Caco-2 (cell line): ENCODE measurements at regions not wholly inside any gene's neighbourhood (a gene's known extent, or its start where the extent isn't known, plus 50 kb on each side); places are given as distances from the start of the nearest gene placed in this dataset.

Experiments used
- BruUV-seq: library from RNA; stranded (reverse); fragments of 400-500 nt; replicated peaks from 2 replicates; lab custom pipeline; 2021; lab: Mats Ljungman, UMichigan
- CTCF ChIA-PET: fragments of 300-600 bp; sonication (Branson Sonifier 250); formaldehyde crosslinking; loops from one replicate; lab custom pipeline; 2022; ENCODE audit warnings: antibody characterized with exemption; lab: Charles Lee
- POLR2A ChIA-PET: fragments of 300-600 bp; sonication (Branson Sonifier 250); formaldehyde crosslinking; loops from one replicate; lab custom pipeline; 2022; ENCODE audit warnings: antibody characterized with exemption; lab: Charles Lee
- DNase-seq, 2 experiments: peaks; one replicate each; pipeline versions ENCODE4 v3.0.0 to v3.0.0-alpha.2; 2020 to 2022
- H3K27me3 ChIP-seq: replicated peaks from 2 replicates; pipeline ENCODE4 v1.6.0; 2011; ENCODE audit warnings: low read length; ENCODE audit not compliant: control insufficient read depth, insufficient read depth
- H3K36me3 ChIP-seq: 2 replicates; pipeline ENCODE4 v1.5.1; 2011; ENCODE audit warnings: low read length; ENCODE audit not compliant: control insufficient read depth, insufficient read depth
- H3K4me1 ChIP-seq: fragments of 250-450 bp; sonication (Bioruptor Pico); 2 replicates; pipeline ENCODE4 v1.5.1; 2020; ENCODE audit warnings: mild to moderate bottlenecking
- H3K4me3 ChIP-seq: 2 replicates; pipeline ENCODE4 v1.5.1; 2011; ENCODE audit warnings: low read depth, mild to moderate bottlenecking, control low read depth, low read length
- H3K9me3 ChIP-seq: fragments of 250-450 bp; sonication (Bioruptor Pico); 2 replicates; pipeline ENCODE4 v1.5.1; 2020; ENCODE audit warnings: mild to moderate bottlenecking, moderate library complexity
- H3K27ac Mint-ChIP-seq: one replicate; pipeline ENCODE4 v1.8.0; 2022; ENCODE audit warnings: mixed read lengths; ENCODE audit not compliant: unreplicated experiment
- H3K27me3 Mint-ChIP-seq: one replicate; pipeline ENCODE4 v1.8.0; 2022; ENCODE audit warnings: mixed read lengths; ENCODE audit not compliant: insufficient read depth, unreplicated experiment
- H3K36me3 Mint-ChIP-seq: one replicate; pipeline ENCODE4 v1.8.0; 2022; ENCODE audit warnings: mild to moderate bottlenecking, mixed read lengths; ENCODE audit not compliant: insufficient read depth, unreplicated experiment
- H3K4me1 Mint-ChIP-seq: one replicate; pipeline ENCODE4 v1.8.0; 2022; ENCODE audit warnings: low read depth, mixed read lengths; ENCODE audit not compliant: unreplicated experiment
- H3K4me3 Mint-ChIP-seq: one replicate; pipeline ENCODE4 v1.8.0; 2022; ENCODE audit warnings: mild to moderate bottlenecking, moderate library complexity, mixed read lengths; ENCODE audit not compliant: unreplicated experiment
- H3K9me3 Mint-ChIP-seq: one replicate; pipeline ENCODE4 v1.8.0; 2022; ENCODE audit warnings: mixed read lengths; ENCODE audit not compliant: unreplicated experiment
- CTCF ChIP-seq, 2 experiments: fragments of 200-600 bp in 1 of 2; IDR thresholded peaks; 1 replicate in 1 of 2; 2 replicates in 1 of 2; pipeline versions ENCODE4 v1.5.1 to v1.8.0; 2011 to 2022; ENCODE audit warnings: antibody characterized with exemption in 1 of 2, control low read depth in 1 of 2, inconsistent platforms in 1 of 2, low read depth in 1 of 2, low read length in 1 of 2, mild to moderate bottlenecking in 1 of 2, moderate library complexity in 1 of 2; ENCODE audit not compliant: insufficient read depth in 1 of 2, severe bottlenecking in 1 of 2, unreplicated experiment in 1 of 2
- intact Hi-C: fragments of 100-400 bp; cut with micrococcal nuclease; formaldehyde crosslinking; loops from one replicate; pipeline ENCODE4 v1.10.0; 2022; ENCODE audit not compliant: unreplicated experiment

GRCh38 chr7:24137338-24137737 lies 146.7 kb upstream of the NPY start:
- no peaks in the 10 kb centered on the region for H3K9me3 ChIP-seq
- Mint-ChIP-seq H3K27ac (no peak overlapping the region), H3K4me3 (no peak overlapping the region), H3K4me1 (no peaks in the 10 kb centered on the region), H3K9me3 (no peaks in the 10 kb centered on the region), H3K36me3 (no peaks in the 10 kb centered on the region), H3K27me3 (peaks cover 5% of the 10 kb centered on the region)
- no peak for TF ChIP-seq CTCF (IDR thresholded peaks at IDR 0.05; ENCODE audit: insufficient read depth in 1 of 2, low read depth in 1 of 2, low read length in 1 of 2, severe bottlenecking in 1 of 2, unreplicated experiment in 1 of 2)
- BruUV-seq: no TSS peak
- H3K4me3 ChIP-seq: no peak overlapping the region
- ChIA-PET POLR2A (no interaction called here), CTCF (no interaction called here)
- no peaks in the 10 kb centered on the region for H3K4me1 ChIP-seq
- intact Hi-C loops: no loop called here
- no peaks in the 10 kb centered on the region; the same call in 1 of the 2 replicates for H3K27me3 ChIP-seq
- DNase-seq: no peak
- H3K36me3 ChIP-seq: no peaks in the 10 kb centered on the region

DNA sequence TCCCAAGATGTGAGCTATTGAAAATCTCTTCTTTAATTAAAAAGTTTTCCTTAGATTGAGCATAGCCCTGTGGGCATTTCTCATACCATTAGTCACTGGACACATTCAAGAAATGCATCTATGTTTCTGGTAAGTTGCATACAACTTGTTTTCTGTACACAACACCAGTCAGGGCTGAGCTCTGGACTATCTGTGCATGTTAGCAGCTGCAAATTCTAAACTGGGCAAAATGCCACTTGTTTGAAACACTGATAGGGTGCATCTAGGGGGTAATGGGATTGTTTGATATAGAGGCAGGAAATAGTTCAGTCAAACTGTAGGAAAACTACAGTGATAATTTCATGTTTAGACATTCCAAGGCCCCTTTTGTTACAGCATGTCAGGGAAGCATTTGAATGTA lies 145.6 kb upstream of the NPY start:
- H3K4me3 ChIP-seq: no peak overlapping the region
- ChIA-PET POLR2A (no interaction called here), CTCF (no interaction called here)
- Mint-ChIP-seq H3K9me3 (no peaks in the 10 kb centered on the region), H3K27ac (no peak overlapping the region), H3K27me3 (peaks cover 5% of the 10 kb centered on the region), H3K36me3 (no peaks in the 10 kb centered on the region), H3K4me3 (no peak overlapping the region), H3K4me1 (no peaks in the 10 kb centered on the region)
- no peak for DNase-seq
- H3K4me1 ChIP-seq: no peaks in the 10 kb centered on the region
- intact Hi-C loops: no loop called here
- no peaks in the 10 kb centered on the region for H3K36me3 ChIP-seq
- TF ChIP-seq CTCF (IDR thresholded peaks at IDR 0.05; ENCODE audit: insufficient read depth in 1 of 2, low read depth in 1 of 2, low read length in 1 of 2, severe bottlenecking in 1 of 2, unreplicated experiment in 1 of 2): no peak
- BruUV-seq: no TSS peak
- H3K27me3 ChIP-seq: no peaks in the 10 kb centered on the region; the same call in 1 of the 2 replicates
- H3K9me3 ChIP-seq: no peaks in the 10 kb centered on the region

DNA sequence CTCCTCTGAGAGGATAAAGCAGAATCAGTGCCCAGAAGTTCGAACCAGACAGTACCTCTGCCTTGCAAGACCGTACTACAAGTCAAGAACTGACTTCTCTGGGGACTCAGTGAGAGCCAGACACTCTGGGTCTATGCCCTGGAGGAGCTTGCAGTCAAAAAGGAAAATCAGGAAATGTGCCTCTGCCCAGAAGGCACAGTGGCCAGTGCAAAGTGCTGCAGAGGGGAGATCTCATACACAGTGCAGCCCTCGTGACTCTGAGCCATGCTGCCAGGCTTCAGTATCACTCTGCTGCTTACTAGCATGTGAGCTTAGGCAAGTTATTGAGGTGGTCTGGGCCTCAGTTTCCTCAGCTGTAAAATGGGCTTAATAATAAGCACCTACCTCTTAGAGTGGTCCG lies 144.0 kb upstream of the NPY start:
- no peak for DNase-seq
- Mint-ChIP-seq H3K27ac (no peak overlapping the region), H3K36me3 (no peaks in the 10 kb centered on the region), H3K4me1 (no peaks in the 10 kb centered on the region), H3K9me3 (no peaks in the 10 kb centered on the region), H3K27me3 (peaks cover 5% of the 10 kb centered on the region), H3K4me3 (no peak overlapping the region)
- POLR2A ChIA-PET: no interaction called here
- no peak overlapping the region for H3K4me3 ChIP-seq
- intact Hi-C loops: no loop called here
- CTCF ChIA-PET: no interaction called here
- H3K27me3 ChIP-seq: no peaks in the 10 kb centered on the region
- TF ChIP-seq CTCF (IDR thresholded peaks at IDR 0.05; ENCODE audit: insufficient read depth in 1 of 2, low read depth in 1 of 2, low read length in 1 of 2, severe bottlenecking in 1 of 2, unreplicated experiment in 1 of 2): no peak
- H3K4me1 ChIP-seq: no peaks in the 10 kb centered on the region
- no TSS peak for BruUV-seq
- H3K9me3 ChIP-seq: no peaks in the 10 kb centered on the region
- no peaks in the 10 kb centered on the region for H3K36me3 ChIP-seq
